AG04450 (cell line): ENCODE measurements at regions not wholly inside any gene's neighbourhood (a gene's known extent, or its start where the extent isn't known, plus 50 kb on each side); places are given as distances from the start of the nearest gene placed in this dataset.

Experiments
- CTCF ChIA-PET: fragments of 300-600, 350-600 bp; formaldehyde crosslinking; extraction: SDS; loops from one replicate; lab custom pipeline; 2022; ENCODE audit warnings: antibody characterized with exemption, inconsistent platforms; lab: Charles Lee
- POLR2A ChIA-PET: fragments of 350-600 bp; formaldehyde crosslinking; extraction: SDS; loops from one replicate; lab custom pipeline; 2021; ENCODE audit warnings: antibody characterized with exemption, inconsistent platforms; lab: Yijun Ruan, JAX
- DNase-seq: peaks from one replicate; pipeline ENCODE4 v3.0.0-alpha.2; 2011; ENCODE audit warnings: low read depth, low spot score
- H3K27ac ChIP-seq: one replicate; pipeline ENCODE4 v1.5.1; 2012; ENCODE audit warnings: low read depth, low read length, control low read depth
- H3K27me3 ChIP-seq: one replicate; pipeline ENCODE4 v1.6.0; 2012; ENCODE audit warnings: low read length; ENCODE audit not compliant: control insufficient read depth, insufficient read depth
- H3K4me3 ChIP-seq: 2 replicates; pipeline ENCODE4 v1.5.1; 2011; ENCODE audit warnings: mild to moderate bottlenecking, low read depth, low read length, control low read depth
- H3K9me3 ChIP-seq: 2 replicates; pipeline ENCODE4 v1.5.1; 2012; ENCODE audit warnings: low read length; ENCODE audit not compliant: control insufficient read depth, insufficient read depth
- CTCF ChIP-seq: IDR thresholded peaks from 2 replicates; pipeline ENCODE4 v1.5.1; 2011; ENCODE audit warnings: low read depth, low read length, control low read depth, inconsistent platforms

- H3K27me3 ChIP-seq: peaks cover 5% of the 10 kb centered on the region
- no peak for TF ChIP-seq CTCF
- H3K27ac ChIP-seq: no peak overlapping the region
- H3K4me3 ChIP-seq: no peak overlapping the region
- CTCF ChIA-PET: interaction anchor here (1.3 kb wide), 1 partner anchor 10 kb away, joined by 3 read pairs; no protein-coding TSS in a partner anchor
- no peak for DNase-seq
- POLR2A ChIA-PET: no interaction called here
- H3K9me3 ChIP-seq: no peaks in the 10 kb centered on the region
Observed at GRCh38 chr16:65426484-65426883, 304.6 kb upstream of the CDH11 start.

- POLR2A ChIA-PET: no interaction called here
- Histone ChIP-seq H3K27me3 (no peaks in the 10 kb centered on the region), H3K4me3 (no peak overlapping the region), H3K27ac (no peak overlapping the region), H3K9me3 (peaks cover 6% of the 10 kb centered on the region; the same call in 1 of the 2 replicates)
- no peak for TF ChIP-seq CTCF
- DNase-seq: no peak
- CTCF ChIA-PET: no interaction called here
Observed at GRCh38 chr16:65422934-65423333, 301.1 kb upstream of the CDH11 start.

- POLR2A ChIA-PET: no interaction called here
- no peak for DNase-seq
- no peaks in the 10 kb centered on the region for H3K27me3 ChIP-seq
- H3K27ac ChIP-seq: no peak overlapping the region
- CTCF ChIA-PET: no interaction called here
- peaks cover 6% of the 10 kb centered on the region; the same call in 1 of the 2 replicates for H3K9me3 ChIP-seq
- no peak overlapping the region for H3K4me3 ChIP-seq
- no peak for TF ChIP-seq CTCF
Observed at GRCh38 chr16:65421596-65421995, 299.7 kb upstream of the CDH11 start.

- no peak overlapping the region for H3K4me3 ChIP-seq
- ChIA-PET POLR2A (interaction anchor here (0.7 kb wide), 1 partner anchor 833 kb away, joined by 3 read pairs; no protein-coding TSS in a partner anchor), CTCF (no interaction called here)
- DNase-seq: no peak
- H3K27ac ChIP-seq: no peak overlapping the region
- TF ChIP-seq CTCF: no peak
- no peaks in the 10 kb centered on the region for H3K27me3 ChIP-seq
- H3K9me3 ChIP-seq: peaks cover 6% of the 10 kb centered on the region; the same call in 1 of the 2 replicates
Observed at GRCh38 chr16:65418435-65418834, 296.6 kb upstream of the CDH11 start.

- H3K27ac ChIP-seq: no peak overlapping the region
- ChIA-PET POLR2A (no interaction called here), CTCF (interaction anchor here (1.1 kb wide), 1 partner anchor 12 kb away, joined by 3 read pairs; no protein-coding TSS in a partner anchor)
- no peak for DNase-seq
- H3K4me3 ChIP-seq: no peak overlapping the region
- H3K9me3 ChIP-seq: peaks cover 6% of the 10 kb centered on the region; the same call in 1 of the 2 replicates
- TF ChIP-seq CTCF: no peak
- no peaks in the 10 kb centered on the region for H3K27me3 ChIP-seq
Observed at GRCh38 chr16:65415460-65415859, 293.6 kb upstream of the CDH11 start.
